ENCODE measurements at regions not wholly inside any gene's neighbourhood (a gene's known extent, or its start where the extent isn't known, plus 50 kb on each side); places are given as distances from the start of the nearest gene placed in this dataset.
A peak's percentile ranks its signal among the peaks of the same experiment; 100 is the strongest.

GRCh38 chr4:111037591-111038360 lies 414.9 kb upstream of the PITX2 start:
- Mint-ChIP-seq H3K27ac (peak overlapping the region; percentile 24 to 84 (median 82)), H3K36me3 (ENCODE audit: low read depth) (no peaks in the 10 kb centered on the region), H3K9me3 (no peaks in the 10 kb centered on the region), H3K27me3 (ENCODE audit: low read depth) (no peaks in the 10 kb centered on the region), H3K4me3 (no peak overlapping the region), H3K4me1 (peaks cover 21% of the 10 kb centered on the region)
- no peak for TF ChIP-seq CTCF (IDR thresholded peaks at IDR 0.05; ENCODE audit: unreplicated experiment in 3 of 3)

- no peak for TF ChIP-seq CTCF (IDR thresholded peaks at IDR 0.05; ENCODE audit: unreplicated experiment in 3 of 3)
Measured at GRCh38 chr4:111040904-111041303, 418.0 kb upstream of the PITX2 start.

GRCh38 chr4:111043286-111043685 lies 420.4 kb upstream of the PITX2 start:
- no peak for TF ChIP-seq CTCF (IDR thresholded peaks at IDR 0.05; ENCODE audit: unreplicated experiment in 3 of 3)
- H3K36me3 Mint-ChIP-seq (ENCODE audit: low read depth), result no peaks in the 10 kb centered on the region
- peaks cover 4% of the 10 kb centered on the region for H3K9me3 Mint-ChIP-seq
- no peak overlapping the region for H3K27ac Mint-ChIP-seq
- H3K4me1 Mint-ChIP-seq, result peaks cover 10% of the 10 kb centered on the region
- no peaks in the 10 kb centered on the region for H3K27me3 Mint-ChIP-seq (ENCODE audit: low read depth)
- no peak overlapping the region for H3K4me3 Mint-ChIP-seq

More at GRCh38 chr4:111040904-111041303, 418.0 kb upstream of the PITX2 start:
- peaks cover 4% of the 10 kb centered on the region for H3K9me3 Mint-ChIP-seq
- no peak overlapping the region for H3K27ac Mint-ChIP-seq
- H3K4me3 Mint-ChIP-seq, result no peak overlapping the region
- H3K27me3 Mint-ChIP-seq (ENCODE audit: low read depth), result no peaks in the 10 kb centered on the region
- H3K4me1 Mint-ChIP-seq, result peaks cover 21% of the 10 kb centered on the region
- H3K36me3 Mint-ChIP-seq (ENCODE audit: low read depth), result no peaks in the 10 kb centered on the region

GRCh38 chr4:111045992-111046391 lies 423.1 kb upstream of the PITX2 start:
- Mint-ChIP-seq H3K36me3 (ENCODE audit: low read depth) (no peaks in the 10 kb centered on the region), H3K4me3 (no peak overlapping the region), H3K27ac (no peak overlapping the region), H3K27me3 (ENCODE audit: low read depth) (no peaks in the 10 kb centered on the region), H3K4me1 (peaks cover 5% of the 10 kb centered on the region), H3K9me3 (peaks cover 17% of the 10 kb centered on the region)
- TF ChIP-seq CTCF (IDR thresholded peaks at IDR 0.05; ENCODE audit: unreplicated experiment in 3 of 3), result no peak

- Mint-ChIP-seq H3K27ac (peak overlapping the region in 2 of 3 experiments; percentile 16 to 87), H3K4me3 (no peak overlapping the region), H3K4me1 (no peaks in the 10 kb centered on the region), H3K27me3 (ENCODE audit: low read depth) (no peaks in the 10 kb centered on the region), H3K9me3 (peaks cover 23% of the 10 kb centered on the region), H3K36me3 (ENCODE audit: low read depth) (no peaks in the 10 kb centered on the region)
- no peak for TF ChIP-seq CTCF (IDR thresholded peaks at IDR 0.05; ENCODE audit: unreplicated experiment in 3 of 3)
Measured at GRCh38 chr4:111046811-111047210, 423.9 kb upstream of the PITX2 start.

- TF ChIP-seq CTCF (IDR thresholded peaks at IDR 0.05; ENCODE audit: unreplicated experiment in 3 of 3), result no peak
- Mint-ChIP-seq H3K4me1 (no peaks in the 10 kb centered on the region), H3K36me3 (ENCODE audit: low read depth) (no peaks in the 10 kb centered on the region), H3K4me3 (no peak overlapping the region), H3K27me3 (ENCODE audit: low read depth) (no peaks in the 10 kb centered on the region), H3K27ac (no peak overlapping the region), H3K9me3 (peaks cover 32% of the 10 kb centered on the region)
Measured at GRCh38 chr4:111048316-111048715, 425.4 kb upstream of the PITX2 start.
